IMR-90 (cell line): ENCODE measurements at regions not wholly inside any gene's neighbourhood (a gene's known extent, or its start where the extent isn't known, plus 50 kb on each side); places are given as distances from the start of the nearest gene placed in this dataset.

Source experiments
- ATAC-seq: fragments of 200-7000 bp; cut with Tn5 transposase; 2 replicates; pipeline ENCODE4 v1.9.1; 2020; ENCODE audit warnings: low read depth, mild to moderate bottlenecking, moderate library complexity
- BruUV-seq: library from RNA; stranded (reverse); fragments of 400-500 nt; replicated peaks from 2 replicates; lab custom pipeline; 2021; lab: Mats Ljungman, UMichigan
- CTCF ChIA-PET: fragments of 300-600 bp; formaldehyde crosslinking; extraction: SDS; loops from one replicate; lab custom pipeline; 2021; ENCODE audit warnings: antibody characterized with exemption; lab: Yijun Ruan, JAX
- POLR2A ChIA-PET: fragments of 300-600 bp; sonication (Branson Sonifier 250); formaldehyde crosslinking; loops from one replicate; lab custom pipeline; 2022; ENCODE audit warnings: antibody characterized with exemption; ENCODE audit not compliant: unreplicated experiment; lab: Charles Lee
- DNase-seq: peaks from one replicate; pipeline ENCODE4 v3.0.0; 2013
- H2AFZ ChIP-seq: replicated peaks from 2 replicates; pipeline ENCODE3; 2013; ENCODE audit warnings: low read length, mild to moderate bottlenecking; ENCODE audit not compliant: poor library complexity
- H2AK5ac ChIP-seq: 2 replicates; pipeline ENCODE4 v1.6.1; 2013; ENCODE audit warnings: low read depth, low read length, inconsistent platforms
- H2AK9ac ChIP-seq: replicated peaks from 2 replicates; pipeline ENCODE3; 2013; ENCODE audit warnings: mild to moderate bottlenecking, low read depth, low read length, moderate library complexity; ENCODE audit not compliant: poor library complexity
- H2BK120ac ChIP-seq: 2 replicates; pipeline ENCODE4 v1.6.1; 2013; ENCODE audit warnings: low read depth, low read length, inconsistent platforms
- H2BK15ac ChIP-seq: 3 replicates; pipeline ENCODE4 v1.6.1; 2013; ENCODE audit warnings: low read depth, low read length, inconsistent platforms
- H2BK20ac ChIP-seq: 2 replicates; pipeline ENCODE4 v1.6.1; 2013; ENCODE audit warnings: low read depth, mild to moderate bottlenecking, inconsistent platforms, low read length, moderate library complexity
- H2BK5ac ChIP-seq: 2 replicates; pipeline ENCODE4 v1.6.1; 2013; ENCODE audit warnings: mild to moderate bottlenecking, low read depth, low read length, inconsistent platforms; ENCODE audit not compliant: poor library complexity, severe bottlenecking
- H3K14ac ChIP-seq: replicated peaks from 2 replicates; pipeline ENCODE4 v1.6.1; 2013; ENCODE audit warnings: low read depth, low read length, inconsistent platforms
- H3K18ac ChIP-seq: 2 replicates; pipeline ENCODE4 v1.6.1; 2013; ENCODE audit warnings: low read depth, low read length, control low read depth
- H3K23ac ChIP-seq: 2 replicates; pipeline ENCODE4 v1.6.1; 2013; ENCODE audit warnings: low read depth, low read length, inconsistent platforms
- H3K27ac ChIP-seq: 2 replicates; pipeline ENCODE4 v1.5.1; 2013; ENCODE audit warnings: mild to moderate bottlenecking, control low read depth, low read length; ENCODE audit not compliant: insufficient read depth
- H3K27me3 ChIP-seq: 2 replicates; pipeline ENCODE4 v1.6.1; 2013; ENCODE audit warnings: low read length; ENCODE audit not compliant: control insufficient read depth, insufficient read depth
- H3K36me3 ChIP-seq: 2 replicates; pipeline ENCODE4 v1.6.1; 2013; ENCODE audit warnings: low read length, mixed read lengths; ENCODE audit not compliant: control insufficient read depth, insufficient read depth
- H3K4ac ChIP-seq: 2 replicates; pipeline ENCODE4 v1.6.1; 2013; ENCODE audit warnings: low read depth, low read length, inconsistent platforms
- H3K4me1 ChIP-seq: 2 replicates; pipeline ENCODE4 v1.6.1; 2013; ENCODE audit warnings: low read length, mixed read lengths; ENCODE audit not compliant: control insufficient read depth, insufficient read depth
- H3K4me2 ChIP-seq: 2 replicates; pipeline ENCODE4 v1.6.1; 2013; ENCODE audit warnings: low read depth, mild to moderate bottlenecking, control low read depth, low read length, moderate library complexity
- H3K4me3 ChIP-seq: 2 replicates; pipeline ENCODE4 v1.5.1; 2013; ENCODE audit warnings: low read depth, mild to moderate bottlenecking, control low read depth, low read length, moderate library complexity; ENCODE audit not compliant: insufficient read depth
- H3K56ac ChIP-seq: 2 replicates; pipeline ENCODE4 v1.6.1; 2013; ENCODE audit warnings: low read length, inconsistent platforms; ENCODE audit not compliant: insufficient read depth; ENCODE audit errors: extremely low read depth
- H3K79me1 ChIP-seq, 2 experiments: 2 replicates each; pipeline ENCODE4 v1.6.1; 2013; ENCODE audit warnings: low read length in 2 of 2, inconsistent platforms in 1 of 2, low read depth in 1 of 2
- H3K9ac ChIP-seq: 2 replicates; pipeline ENCODE4 v1.6.1; 2013; ENCODE audit warnings: low read depth, low read length, control low read depth
- H3K9me1 ChIP-seq: 2 replicates; pipeline ENCODE4 v1.6.1; 2013; ENCODE audit warnings: low read length, inconsistent platforms; ENCODE audit not compliant: insufficient read depth
- H3K9me3 ChIP-seq: 2 replicates; pipeline ENCODE4 v1.6.1; 2013; ENCODE audit warnings: low read length; ENCODE audit not compliant: control insufficient read depth, insufficient read depth
- H4K20me1 ChIP-seq: 2 replicates; pipeline ENCODE4 v1.6.1; 2013; ENCODE audit warnings: low read length, inconsistent platforms; ENCODE audit not compliant: insufficient read depth
- H4K5ac ChIP-seq: 2 replicates; pipeline ENCODE4 v1.6.1; 2013; ENCODE audit warnings: mild to moderate bottlenecking, low read depth, low read length, control low read depth
- H4K8ac ChIP-seq, 2 experiments: 2 replicates each; pipeline ENCODE4 v1.6.1; 2013; ENCODE audit warnings: low read depth in 2 of 2, low read length in 2 of 2, control low read depth in 1 of 2, inconsistent platforms in 1 of 2
- H4K91ac ChIP-seq: 2 replicates; pipeline ENCODE4 v1.6.1; 2013; ENCODE audit warnings: low read depth, low read length, inconsistent platforms; ENCODE audit not compliant: insufficient read depth
- CEBPB ChIP-seq: IDR thresholded peaks from 2 replicates; pipeline ENCODE4 v1.6.1; 2012; ENCODE audit warnings: low read depth, low read length, improper control_type of control experiment
- ELK1 ChIP-seq: fragments of 150-350 bp; IDR thresholded peaks from 2 replicates; pipeline ENCODE4 v1.6.1; 2016; ENCODE audit warnings: low read depth, mild to moderate bottlenecking, low read length, moderate library complexity, borderline replicate concordance
- MAZ ChIP-seq: IDR thresholded peaks from 2 replicates; pipeline ENCODE4 v1.6.1; 2012; ENCODE audit warnings: low read depth, mild to moderate bottlenecking, low read length, improper control_type of control experiment, moderate library complexity, borderline replicate concordance
- NFE2L2 ChIP-seq: fragments of 150-350 bp; IDR thresholded peaks from 2 replicates; pipeline ENCODE4 v1.6.1; 2016; ENCODE audit warnings: low read depth, mild to moderate bottlenecking, low read length
- RAD21 ChIP-seq: IDR thresholded peaks from 2 replicates; pipeline ENCODE4 v1.6.1; 2012; ENCODE audit warnings: low read length, improper control_type of control experiment
- WGBS, 2 experiments: methylation state at CpG; one replicate each; pipeline versions ENCODE4 v1.1.5 to v1.1.7; 2013; ENCODE audit warnings: missing lambda C conversion rate in 2 of 2; ENCODE audit not compliant: insufficient read length in 1 of 2; ENCODE audit errors: extremely low coverage in 2 of 2; 5-methylcytosine and 5-hydroxymethylcytosine counted together
- dilution Hi-C: fragments of 300-500 bp; cut with HindIII; formaldehyde crosslinking; loops from one replicate; pipeline ENCODE4 v1.14.3; 2018; ENCODE audit warnings: low sequenced_read_pairs; ENCODE audit not compliant: unreplicated experiment
- in situ Hi-C: fragments of 300-500 bp; cut with MboI; formaldehyde crosslinking; loops from 3 replicates; pipeline ENCODE4 v1.14.3; 2019; ENCODE audit warnings: low sequenced_read_pairs, inconsistent platforms, mixed read lengths
- intact Hi-C: fragments of 100-400 bp; cut with micrococcal nuclease; formaldehyde crosslinking; loops from 2 replicates; pipeline ENCODE4 v1.10.0; 2022

GRCh38 chr21:22609802-22610201 is 1611.6 kb downstream of the NCAM2 start:
- POLR2A ChIA-PET, result no interaction called here
- no peak overlapping the region for H3K4me3 ChIP-seq
- H2AK5ac ChIP-seq, result no peak overlapping the region
- H3K23ac ChIP-seq, result no peak overlapping the region
- H3K18ac ChIP-seq, result no peak overlapping the region
- H2BK15ac ChIP-seq, result no peak overlapping the region
- H3K9me1 ChIP-seq, result no peaks in the 10 kb centered on the region
- intact Hi-C loops (no loop called here), dilution Hi-C loops (no loop called here), in situ Hi-C loops (no loop called here)
- H3K4ac ChIP-seq, result no peak overlapping the region
- H2AK9ac ChIP-seq, result no peak overlapping the region
- TF ChIP-seq RAD21 (no peak), CEBPB (no peak), ELK1 (no peak), MAZ (no peak), NFE2L2 (no peak)
- H3K56ac ChIP-seq, result no peak overlapping the region
- CTCF ChIA-PET, result no interaction called here
- H3K27ac ChIP-seq, result no peak overlapping the region
- H2BK120ac ChIP-seq, result no peak overlapping the region
- no peak overlapping the region for H2BK20ac ChIP-seq
- no peak overlapping the region for H3K4me2 ChIP-seq
- H3K79me1 ChIP-seq, result no peaks in the 10 kb centered on the region
- H4K8ac ChIP-seq, result no peak overlapping the region
- BruUV-seq, result no TSS peak
- H4K5ac ChIP-seq, result no peak overlapping the region
- no peaks in the 10 kb centered on the region for H3K36me3 ChIP-seq
- H3K27me3 ChIP-seq, result no peaks in the 10 kb centered on the region
- no peaks in the 10 kb centered on the region for H3K4me1 ChIP-seq
- no peaks in the 10 kb centered on the region for H3K9me3 ChIP-seq
- no peak overlapping the region for H3K14ac ChIP-seq
- no peaks in the 10 kb centered on the region for H4K20me1 ChIP-seq
- H3K9ac ChIP-seq, result no peak overlapping the region
- no peak for ATAC-seq
- H4K91ac ChIP-seq, result no peak overlapping the region
- DNase-seq, result no peak
- no peak overlapping the region for H2AFZ ChIP-seq
- H2BK5ac ChIP-seq, result no peak overlapping the region
- no CpG with 5 or more reads among the region's 3 CpGs for WGBS, 2 experiments
